Mesendoderm (in vitro differentiated cells): ENCODE measurements at regions not wholly inside any gene's neighbourhood (a gene's known extent, or its start where the extent isn't known, plus 50 kb on each side); places are given as distances from the start of the nearest gene placed in this dataset.

Experiments used
- DNase-seq: peaks from one replicate; pipeline ENCODE4 v3.0.0; 2013
- H2AK5ac ChIP-seq: 2 replicates; pipeline ENCODE4 v1.6.1; 2013; ENCODE audit warnings: low read length, inconsistent platforms
- H2BK120ac ChIP-seq: 2 replicates; pipeline ENCODE4 v1.6.1; 2013; ENCODE audit warnings: low read depth, mild to moderate bottlenecking, low read length, moderate library complexity, mixed read lengths
- H2BK15ac ChIP-seq: replicated peaks from 2 replicates; pipeline ENCODE4 v1.6.1; 2013; ENCODE audit warnings: low read depth, mild to moderate bottlenecking, moderate library complexity
- H2BK5ac ChIP-seq: 2 replicates; pipeline ENCODE4 v1.6.1; 2013; ENCODE audit warnings: low read length, inconsistent platforms
- H3K18ac ChIP-seq: 2 replicates; pipeline ENCODE4 v1.6.1; 2013; ENCODE audit warnings: mild to moderate bottlenecking, low read length, mixed read lengths
- H3K23ac ChIP-seq: one replicate; pipeline ENCODE4 v1.6.1; 2013; ENCODE audit warnings: low read length
- H3K27ac ChIP-seq: 2 replicates; pipeline ENCODE4 v1.5.1; 2013; ENCODE audit warnings: low read depth, mild to moderate bottlenecking, inconsistent platforms, low read length, moderate library complexity
- H3K27me3 ChIP-seq: 2 replicates; pipeline ENCODE4 v1.6.1; 2013; ENCODE audit warnings: low read length, control low read depth, mild to moderate bottlenecking, inconsistent platforms; ENCODE audit not compliant: insufficient read depth, poor library complexity
- H3K36me3 ChIP-seq: 2 replicates; pipeline ENCODE4 v1.6.1; 2013; ENCODE audit warnings: low read length, inconsistent platforms; ENCODE audit not compliant: control insufficient read depth, insufficient read depth
- H3K4ac ChIP-seq: one replicate; pipeline ENCODE4 v1.6.1; 2013; ENCODE audit warnings: low read depth, mild to moderate bottlenecking, low read length, moderate library complexity
- H3K4me1 ChIP-seq: 2 replicates; pipeline ENCODE4 v1.6.1; 2013; ENCODE audit warnings: low read depth, low read length, inconsistent platforms; ENCODE audit not compliant: control insufficient read depth
- H3K4me2 ChIP-seq: 2 replicates; pipeline ENCODE4 v1.6.1; 2013; ENCODE audit warnings: low read length
- H3K4me3 ChIP-seq: 2 replicates; pipeline ENCODE4 v1.5.1; 2013; ENCODE audit warnings: mild to moderate bottlenecking, low read length
- H3K56ac ChIP-seq: one replicate; pipeline ENCODE4 v1.6.1; 2013; ENCODE audit warnings: low read length
- H3K79me1 ChIP-seq: 2 replicates; pipeline ENCODE4 v1.6.1; 2013; ENCODE audit warnings: low read length, inconsistent platforms
- H3K79me2 ChIP-seq: 2 replicates; pipeline ENCODE4 v1.6.1; 2013; ENCODE audit warnings: mild to moderate bottlenecking, low read length; ENCODE audit not compliant: control insufficient read depth, insufficient read depth
- H3K9ac ChIP-seq: 2 replicates; pipeline ENCODE4 v1.6.1; 2013; ENCODE audit warnings: low read length, inconsistent platforms
- H4K5ac ChIP-seq: one replicate; pipeline ENCODE4 v1.6.1; 2013; ENCODE audit warnings: low read length
- H4K8ac ChIP-seq: one replicate; pipeline ENCODE4 v1.6.1; 2013; ENCODE audit warnings: low read depth, mild to moderate bottlenecking, control low read depth, low read length, moderate library complexity
- WGBS: extraction: QIAGEN DNeasy Blood & Tissue Kit; methylation state at CpG from one replicate; pipeline ENCODE4 v1.1.7; 2013; ENCODE audit warnings: low lambda C conversion rate, missing lambda C conversion rate; ENCODE audit not compliant: insufficient coverage; ENCODE audit errors: extremely low coverage; 5-methylcytosine and 5-hydroxymethylcytosine counted together

DNA sequence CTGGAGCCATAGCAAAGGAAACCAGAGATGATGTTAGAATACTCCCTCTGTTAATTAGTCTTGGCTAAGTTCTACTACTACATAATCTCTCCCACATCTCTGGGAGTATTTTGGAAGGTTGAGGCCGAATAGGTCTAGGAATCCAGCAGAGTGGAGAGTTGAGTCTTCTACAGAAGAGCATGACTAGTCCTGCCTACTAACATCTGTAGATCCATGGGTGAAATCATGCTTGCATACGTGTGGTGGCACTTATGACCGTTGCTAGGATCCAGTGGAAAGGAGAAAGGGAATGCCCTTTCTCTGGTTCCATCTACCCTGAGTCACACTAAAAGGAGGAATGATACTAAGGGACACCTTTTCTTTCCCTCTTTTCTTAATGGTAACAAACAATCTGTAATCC lies 425.4 kb downstream of the KDM5D start:
- H3K23ac ChIP-seq, result no peak overlapping the region
- H3K56ac ChIP-seq, result no peak overlapping the region
- H2BK5ac ChIP-seq, result no peak overlapping the region
- no peaks in the 10 kb centered on the region for H3K27me3 ChIP-seq
- WGBS, result no CpG with 5 or more reads among the region's 3 CpGs
- H4K8ac ChIP-seq, result no peak overlapping the region
- H3K4me1 ChIP-seq, result no peaks in the 10 kb centered on the region
- no peak overlapping the region for H2AK5ac ChIP-seq
- DNase-seq, result peak; percentile 1
- no peaks in the 10 kb centered on the region for H3K79me2 ChIP-seq
- no peak overlapping the region for H2BK15ac ChIP-seq
- no peak overlapping the region for H3K18ac ChIP-seq
- H3K4ac ChIP-seq, result no peak overlapping the region
- H4K5ac ChIP-seq, result no peak overlapping the region
- H3K36me3 ChIP-seq, result no peaks in the 10 kb centered on the region
- H3K79me1 ChIP-seq, result no peaks in the 10 kb centered on the region
- no peak overlapping the region for H3K9ac ChIP-seq
- no peak overlapping the region for H3K4me3 ChIP-seq
- H3K27ac ChIP-seq, result no peak overlapping the region
- H3K4me2 ChIP-seq, result no peak overlapping the region
- H2BK120ac ChIP-seq, result no peak overlapping the region

DNA sequence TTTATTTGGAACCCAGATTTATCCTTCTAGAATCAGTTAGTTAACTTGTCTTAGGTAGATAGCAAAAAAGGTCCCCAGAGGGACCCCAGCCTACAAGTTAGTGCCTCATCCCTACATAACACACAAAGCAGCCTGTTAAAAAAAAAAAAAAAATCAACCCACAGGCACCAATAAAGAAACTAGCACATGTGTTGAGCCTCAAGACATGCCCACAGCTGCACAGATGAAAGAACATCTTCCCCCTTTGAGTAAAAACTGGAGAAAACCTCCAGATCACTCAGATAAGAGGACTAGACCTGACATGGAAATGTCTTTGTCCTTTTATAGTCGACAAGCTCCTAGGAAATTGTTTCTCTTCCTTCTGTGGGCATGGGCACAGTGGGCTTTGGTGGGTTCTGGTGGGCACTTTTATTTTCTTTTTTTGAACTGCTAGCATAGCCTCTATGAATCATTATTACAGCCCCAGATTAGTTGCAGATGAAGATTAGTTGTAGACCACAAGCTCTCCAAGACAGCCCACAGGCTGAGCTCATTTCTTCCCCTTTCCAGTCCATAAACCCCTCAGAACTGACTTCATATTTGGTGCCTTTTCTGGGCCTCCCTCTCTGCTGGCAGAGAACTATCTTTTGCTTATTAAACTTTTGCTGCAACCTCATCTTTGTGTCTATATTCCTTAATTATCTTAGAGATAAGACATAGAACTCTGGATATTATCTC lies 427.1 kb downstream of the KDM5D start:
- Histone ChIP-seq H4K8ac (no peak overlapping the region), H3K18ac (no peak overlapping the region), H3K4ac (no peak overlapping the region), H2BK15ac (no peak overlapping the region), H2BK5ac (no peak overlapping the region), H3K23ac (no peak overlapping the region), H3K4me1 (no peaks in the 10 kb centered on the region), H3K79me1 (no peaks in the 10 kb centered on the region), H3K4me2 (no peak overlapping the region), H3K27ac (no peak overlapping the region), H3K36me3 (no peaks in the 10 kb centered on the region), H3K27me3 (no peaks in the 10 kb centered on the region), H2AK5ac (no peak overlapping the region), H3K79me2 (no peaks in the 10 kb centered on the region), H3K9ac (no peak overlapping the region), H4K5ac (no peak overlapping the region), H3K56ac (no peak overlapping the region), H2BK120ac (no peak overlapping the region), H3K4me3 (no peak overlapping the region)
- DNase-seq, result no peak
- WGBS, result no CpG with 5 or more reads among the region's 1 CpG

DNA sequence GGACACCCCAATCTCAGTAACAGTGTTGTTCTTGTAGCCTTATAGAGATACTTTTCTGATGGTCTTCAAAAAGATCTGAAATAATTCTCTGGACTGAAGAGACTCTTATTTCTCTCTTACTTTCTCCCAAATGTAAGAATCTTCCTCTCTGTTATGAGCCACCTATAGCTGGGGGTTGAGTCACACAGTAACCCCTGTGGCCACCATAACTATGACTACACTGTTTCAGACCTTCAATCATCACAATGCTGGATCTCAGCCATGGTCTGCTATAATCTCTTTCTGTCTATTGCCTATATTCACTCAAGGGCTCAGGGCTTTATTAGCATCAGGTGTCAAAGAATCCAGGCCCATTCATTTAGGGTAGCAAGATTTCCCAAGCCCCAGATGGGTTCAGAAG lies 436.9 kb downstream of the KDM5D start:
- no peak overlapping the region for H3K23ac ChIP-seq
- no peak overlapping the region for H2BK5ac ChIP-seq
- no peaks in the 10 kb centered on the region for H3K36me3 ChIP-seq
- no peak overlapping the region for H3K18ac ChIP-seq
- no peak overlapping the region for H4K8ac ChIP-seq
- no peak overlapping the region for H3K27ac ChIP-seq
- H3K4ac ChIP-seq, result no peak overlapping the region
- H3K27me3 ChIP-seq, result no peaks in the 10 kb centered on the region
- H3K4me3 ChIP-seq, result no peak overlapping the region
- no peaks in the 10 kb centered on the region for H3K79me2 ChIP-seq
- no peak for DNase-seq
- H3K56ac ChIP-seq, result no peak overlapping the region
- H3K4me1 ChIP-seq, result no peaks in the 10 kb centered on the region
- no peak overlapping the region for H2BK120ac ChIP-seq
- H2AK5ac ChIP-seq, result no peak overlapping the region
- no peak overlapping the region for H2BK15ac ChIP-seq
- no peak overlapping the region for H4K5ac ChIP-seq
- no peak overlapping the region for H3K9ac ChIP-seq
- no peaks in the 10 kb centered on the region for H3K79me1 ChIP-seq
- H3K4me2 ChIP-seq, result no peak overlapping the region

DNA sequence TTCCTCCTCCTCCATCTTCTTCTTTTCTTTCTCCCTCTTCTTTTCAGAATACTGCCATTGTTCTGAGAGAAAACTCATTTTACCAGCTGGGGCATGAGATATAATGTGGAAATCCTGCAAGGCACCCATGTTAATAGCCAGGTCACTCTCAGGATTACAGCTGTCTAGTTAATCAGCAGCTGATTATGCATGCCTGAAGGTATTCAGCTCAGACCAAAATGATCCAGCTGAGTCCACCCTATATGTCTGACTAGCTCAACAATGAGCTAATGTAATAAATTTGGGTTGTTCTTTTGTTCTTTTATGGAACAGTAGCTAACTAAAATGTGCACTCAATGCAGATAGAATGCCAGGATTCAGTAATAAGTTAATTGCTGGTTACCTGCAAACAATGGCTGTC lies 441.4 kb downstream of the KDM5D start:
- Histone ChIP-seq H3K56ac (no peak overlapping the region), H3K4me1 (no peaks in the 10 kb centered on the region), H3K18ac (no peak overlapping the region)

DNA sequence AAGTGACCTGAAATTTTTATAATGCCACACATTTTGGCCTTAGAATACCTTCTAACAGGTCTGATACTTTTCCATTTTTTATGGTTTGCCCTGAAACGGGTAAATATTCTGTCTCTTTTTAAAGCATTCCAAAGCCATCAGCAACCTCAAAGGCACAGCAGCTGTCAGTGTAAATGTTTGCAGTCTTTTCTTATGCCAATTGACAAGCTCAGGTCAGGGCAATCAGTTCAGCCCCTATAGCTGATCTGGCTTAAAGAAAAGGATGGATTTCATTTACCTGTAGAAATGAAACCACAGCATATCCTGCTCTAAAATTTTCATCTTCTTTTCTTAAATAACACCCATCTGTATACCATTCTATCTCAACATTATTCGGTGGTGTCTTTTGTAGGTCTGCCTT lies 453.6 kb downstream of the KDM5D start:
- no peaks in the 10 kb centered on the region for H3K27me3 ChIP-seq
- H3K27ac ChIP-seq, result no peak overlapping the region
- no CpG with 5 or more reads among the region's 2 CpGs for WGBS
- DNase-seq, result no peak
- H3K4ac ChIP-seq, result no peak overlapping the region
- H3K79me1 ChIP-seq, result no peaks in the 10 kb centered on the region
- H3K9ac ChIP-seq, result no peak overlapping the region
- H3K18ac ChIP-seq, result no peak overlapping the region
- H4K8ac ChIP-seq, result no peak overlapping the region
- H3K36me3 ChIP-seq, result no peaks in the 10 kb centered on the region
- H2BK120ac ChIP-seq, result no peak overlapping the region
- H3K4me3 ChIP-seq, result no peak overlapping the region
- no peak overlapping the region for H3K23ac ChIP-seq
- no peak overlapping the region for H2BK15ac ChIP-seq
- no peaks in the 10 kb centered on the region for H3K4me1 ChIP-seq
- H2BK5ac ChIP-seq, result no peak overlapping the region
- H3K79me2 ChIP-seq, result no peaks in the 10 kb centered on the region
- no peak overlapping the region for H4K5ac ChIP-seq
- H3K56ac ChIP-seq, result no peak overlapping the region
- no peak overlapping the region for H2AK5ac ChIP-seq
- H3K4me2 ChIP-seq, result no peak overlapping the region

More for the DNA sequence above, 441.4 kb downstream of the KDM5D start:
- H3K4ac ChIP-seq, result no peak overlapping the region
- no peaks in the 10 kb centered on the region for H3K36me3 ChIP-seq
- no peak overlapping the region for H3K4me2 ChIP-seq
- no peaks in the 10 kb centered on the region for H3K79me2 ChIP-seq
- no peak overlapping the region for H3K27ac ChIP-seq
- H3K4me3 ChIP-seq, result no peak overlapping the region
- no peak overlapping the region for H2AK5ac ChIP-seq
- no peaks in the 10 kb centered on the region for H3K27me3 ChIP-seq
- no peak for DNase-seq
- H2BK5ac ChIP-seq, result no peak overlapping the region
- no peak overlapping the region for H4K5ac ChIP-seq
- H3K23ac ChIP-seq, result no peak overlapping the region
- H4K8ac ChIP-seq, result no peak overlapping the region
- no peak overlapping the region for H2BK15ac ChIP-seq
- H2BK120ac ChIP-seq, result no peak overlapping the region
- H3K9ac ChIP-seq, result no peak overlapping the region
- no peaks in the 10 kb centered on the region for H3K79me1 ChIP-seq

DNA sequence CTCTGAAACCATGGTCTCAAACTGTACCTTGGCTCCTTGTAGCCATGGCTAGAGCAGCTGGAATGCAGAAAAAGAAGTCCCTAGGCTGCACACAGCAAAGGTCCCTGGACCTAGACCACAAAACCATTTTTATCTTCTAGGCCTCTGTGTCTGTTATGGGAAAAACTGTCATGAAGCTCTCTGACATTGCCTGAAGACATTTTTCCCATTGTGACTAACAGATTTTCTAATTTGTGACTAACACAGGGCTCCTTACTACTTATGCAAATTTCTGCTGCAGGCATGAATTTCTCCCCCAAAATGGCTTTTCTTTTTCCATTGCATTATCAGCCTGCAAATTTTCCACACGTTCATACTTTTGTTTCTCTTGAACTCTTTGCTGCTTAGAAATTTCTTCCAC lies 470.4 kb downstream of the KDM5D start:
- Histone ChIP-seq H3K56ac (no peak overlapping the region), H2AK5ac (no peak overlapping the region), H3K27me3 (no peaks in the 10 kb centered on the region), H3K23ac (no peak overlapping the region), H3K27ac (no peak overlapping the region), H3K4ac (no peak overlapping the region), H3K4me2 (no peak overlapping the region), H3K79me1 (no peaks in the 10 kb centered on the region), H4K5ac (no peak overlapping the region), H3K36me3 (no peaks in the 10 kb centered on the region), H2BK15ac (no peak overlapping the region), H3K79me2 (no peaks in the 10 kb centered on the region), H3K9ac (no peak overlapping the region), H4K8ac (no peak overlapping the region), H2BK5ac (no peak overlapping the region), H2BK120ac (no peak overlapping the region), H3K18ac (no peak overlapping the region), H3K4me1 (no peaks in the 10 kb centered on the region), H3K4me3 (no peak overlapping the region)
- DNase-seq, result no peak
- no CpG with 5 or more reads among the region's 1 CpG for WGBS
